Stimulated activated CD8-positive, alpha-beta memory T cell treated with anti-CD3 and anti-CD28 coated beads, Interleukin-7, amount 100 ng/mL, for 4 hours (primary cell): ENCODE measurements at regions not wholly inside any gene's neighbourhood (a gene's known extent, or its start where the extent isn't known, plus 50 kb on each side); places are given as distances from the start of the nearest gene placed in this dataset.

Source experiments
- DNase-seq, 2 donors: peaks; one replicate each; pipeline ENCODE4 v3.0.0-alpha.2; 2020; ENCODE audit warnings: low read depth in 2 of 2

DNA sequence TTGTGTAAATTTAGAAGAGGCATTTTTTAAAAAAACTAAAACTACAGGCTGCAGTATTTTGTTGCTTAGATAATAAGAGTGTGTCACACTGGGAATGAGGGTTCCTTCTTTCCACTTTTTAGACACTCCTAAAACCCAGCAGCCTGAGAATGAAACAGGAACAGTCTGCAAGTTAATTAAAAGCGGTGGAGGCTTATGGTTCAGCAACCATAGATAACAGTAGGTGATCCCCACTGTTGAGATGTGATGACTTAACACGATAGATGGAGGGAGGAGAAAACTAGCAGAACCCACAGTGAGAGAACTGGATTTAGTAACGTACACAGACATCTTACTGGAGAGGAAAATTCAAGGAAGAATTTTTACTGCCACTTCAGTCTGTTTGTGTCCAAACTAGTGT, 767.3 kb downstream of the C4orf33 start:
- no peak for DNase-seq

DNA sequence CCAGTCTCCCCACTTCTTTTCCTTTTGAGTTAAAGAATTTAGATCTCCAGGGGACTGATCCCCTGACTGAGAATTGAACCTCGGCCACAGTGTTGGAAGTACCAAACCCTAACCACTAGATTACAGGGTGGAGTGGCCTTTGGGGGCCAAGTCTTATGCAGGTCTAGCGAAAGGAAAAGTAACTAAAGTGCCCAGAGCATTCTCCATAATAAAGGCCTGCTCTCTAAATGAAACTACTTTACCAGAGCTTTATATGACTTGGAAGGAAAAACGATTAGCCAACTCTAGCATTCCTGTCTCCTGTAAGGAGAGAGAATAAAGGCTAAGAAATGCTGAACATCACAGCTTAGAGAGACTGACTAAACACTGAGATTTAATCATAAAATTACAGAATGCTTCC, 788.0 kb downstream of the C4orf33 start:
- DNase-seq, result no peak

DNA sequence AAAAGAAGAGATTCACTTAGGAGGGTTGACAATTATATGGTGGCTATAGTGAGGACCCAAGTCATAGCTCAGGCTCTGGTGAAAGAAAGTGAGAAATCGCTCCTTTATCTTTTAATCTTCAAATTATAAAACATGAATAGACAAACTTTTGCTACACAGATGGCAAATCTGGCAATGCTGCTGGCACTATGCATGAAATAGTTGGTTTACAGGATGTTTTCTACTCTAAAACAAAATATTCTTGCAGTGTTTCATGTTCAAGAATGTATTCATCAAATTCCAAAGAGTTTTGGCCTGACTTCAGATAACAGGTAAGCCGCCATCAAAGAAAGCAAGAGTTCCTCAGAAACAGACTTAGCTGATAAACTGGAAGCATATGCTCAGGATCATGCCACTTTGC, 801.2 kb downstream of the C4orf33 start:
- no peak for DNase-seq

DNA sequence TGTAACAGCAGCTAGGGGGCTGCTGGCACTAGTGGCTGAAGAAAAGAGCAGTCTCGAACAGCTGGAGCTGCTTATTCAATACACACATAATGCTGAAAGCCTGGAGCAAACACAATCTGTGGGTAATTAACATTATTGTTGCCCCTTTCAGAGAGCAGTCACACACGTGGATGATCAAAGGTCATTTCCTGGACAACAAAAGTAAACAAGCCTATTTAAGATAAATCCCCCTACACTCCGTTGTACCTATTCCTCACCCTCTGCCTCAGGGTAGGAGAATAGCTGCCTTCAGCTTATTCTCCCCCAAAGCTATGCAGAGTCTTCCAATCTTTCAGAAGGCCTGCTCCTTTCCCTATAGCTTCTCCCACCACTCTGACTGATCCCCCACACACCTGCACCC, 803.9 kb downstream of the C4orf33 start:
- no peak for DNase-seq

DNA sequence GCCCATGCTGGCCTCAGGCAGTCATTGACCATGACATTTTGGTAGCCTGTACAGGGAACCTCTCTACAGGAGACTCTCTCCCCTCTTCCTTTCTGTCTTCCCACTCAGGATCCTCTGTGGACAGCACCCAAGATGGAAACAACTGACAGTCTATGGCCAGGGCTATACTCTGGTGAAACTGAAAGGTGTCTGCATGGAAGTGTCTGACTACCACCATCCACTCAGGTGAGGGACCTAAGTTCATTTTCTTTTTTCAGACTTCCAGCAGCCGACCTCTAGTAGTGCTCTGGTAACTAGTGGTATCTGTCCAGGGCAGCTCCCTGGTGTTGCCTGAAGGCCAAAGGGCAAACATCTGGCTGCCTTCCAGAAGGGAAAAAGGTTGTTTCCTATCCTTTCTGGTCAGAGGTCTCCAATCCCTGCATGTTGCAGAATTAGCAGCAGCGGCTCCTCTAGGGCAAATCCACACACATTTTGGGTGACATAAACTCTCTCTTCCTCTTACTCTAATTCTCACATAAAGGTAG, 804.5 kb downstream of the C4orf33 start:
- no peak for DNase-seq

DNA sequence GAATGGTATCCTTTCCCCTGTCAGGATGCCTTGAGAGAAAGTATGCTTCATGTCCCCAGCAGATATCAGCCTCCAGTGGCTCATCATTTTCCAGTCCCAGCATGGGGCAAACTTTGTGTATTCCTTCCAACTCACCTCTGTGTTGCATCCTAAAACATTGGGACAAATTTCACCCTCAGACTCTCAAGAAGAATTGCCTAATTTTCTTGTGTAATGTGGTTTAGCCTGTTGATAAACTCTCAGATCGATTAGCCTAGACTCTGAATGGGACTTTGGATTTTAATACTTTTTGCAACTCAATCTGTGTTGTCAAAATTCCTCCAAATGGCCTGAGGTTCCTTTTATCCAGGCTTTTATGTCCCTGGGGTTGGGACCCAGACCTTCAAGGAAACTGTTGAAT, 805.3 kb downstream of the C4orf33 start:
- no peak for DNase-seq

DNA sequence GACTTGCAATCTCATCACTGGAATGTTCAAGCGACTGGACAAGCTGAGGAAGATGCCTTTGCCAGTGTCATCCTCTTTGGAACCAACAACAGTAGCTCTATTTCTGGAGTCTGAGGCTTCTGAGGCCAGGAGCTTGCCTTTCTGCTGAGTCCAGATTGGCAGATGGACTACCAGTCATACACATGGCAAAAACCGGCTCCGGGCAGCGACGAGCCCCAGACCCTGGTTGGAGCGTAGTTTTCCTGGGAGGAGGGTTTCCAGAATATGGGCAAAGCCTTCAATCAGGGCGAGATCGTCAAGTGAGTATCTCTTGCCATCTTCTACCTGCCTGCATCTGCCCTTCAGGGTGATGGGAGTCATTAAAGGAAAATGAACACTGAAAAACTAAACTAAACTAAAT, 807.9 kb downstream of the C4orf33 start:
- DNase-seq, result no peak

DNA sequence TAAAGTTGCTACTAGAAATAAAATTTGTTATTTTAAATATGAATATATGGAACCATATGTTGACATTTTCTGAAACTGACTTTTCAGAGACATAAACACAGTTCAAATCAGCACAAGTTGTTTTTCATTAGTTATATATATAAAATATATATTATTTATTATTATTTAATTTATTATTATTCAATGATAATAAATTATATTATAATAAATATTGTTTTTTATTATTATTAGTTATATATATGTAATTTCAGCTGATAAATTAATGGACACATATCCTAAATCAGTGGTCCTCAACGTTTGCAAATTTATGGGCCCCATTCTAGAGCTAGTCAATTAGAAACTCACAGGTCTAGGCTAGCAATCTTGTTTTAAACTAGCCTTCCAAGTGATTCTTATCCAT, 809.3 kb downstream of the C4orf33 start:
- DNase-seq, result no peak

DNA sequence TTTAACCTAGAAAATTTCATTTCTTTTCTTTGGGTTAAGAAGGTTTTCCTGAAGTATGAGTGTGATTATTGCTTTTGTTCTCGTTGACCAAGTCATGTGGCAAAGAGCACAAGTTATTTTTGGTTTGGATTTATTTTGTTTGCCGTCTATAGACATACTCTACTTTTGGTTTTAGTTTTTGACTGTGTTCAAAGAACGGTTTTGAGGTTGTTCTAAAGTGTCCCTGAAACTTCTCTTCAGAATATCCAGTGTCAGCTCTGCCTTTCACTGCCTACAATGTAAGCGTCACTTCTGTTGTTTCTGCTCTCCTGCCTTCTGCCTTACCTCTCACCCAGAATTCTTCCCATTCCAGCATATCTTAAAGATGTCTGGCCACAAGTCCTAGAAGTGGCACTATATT, 812.2 kb downstream of the C4orf33 start:
- no peak for DNase-seq

DNA sequence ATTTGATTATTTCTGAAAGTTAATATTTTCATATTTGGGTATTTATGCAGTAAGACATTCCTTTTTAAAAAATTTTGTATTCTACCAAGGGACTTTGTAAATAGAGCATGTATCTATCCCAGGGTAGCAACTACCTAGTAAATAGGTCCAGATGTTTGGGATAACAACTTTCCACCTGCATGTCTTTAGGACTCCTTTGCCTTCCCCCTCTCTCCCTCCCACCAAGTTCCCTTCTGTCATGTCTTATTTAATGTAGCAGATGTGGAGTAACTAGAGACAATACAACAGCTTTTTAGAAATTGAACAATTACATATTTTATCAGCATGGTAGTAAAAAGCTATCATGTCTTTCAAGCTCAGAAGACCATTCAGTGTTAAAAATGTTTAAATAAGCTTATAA, 821.0 kb downstream of the C4orf33 start:
- DNase-seq, result no peak

DNA sequence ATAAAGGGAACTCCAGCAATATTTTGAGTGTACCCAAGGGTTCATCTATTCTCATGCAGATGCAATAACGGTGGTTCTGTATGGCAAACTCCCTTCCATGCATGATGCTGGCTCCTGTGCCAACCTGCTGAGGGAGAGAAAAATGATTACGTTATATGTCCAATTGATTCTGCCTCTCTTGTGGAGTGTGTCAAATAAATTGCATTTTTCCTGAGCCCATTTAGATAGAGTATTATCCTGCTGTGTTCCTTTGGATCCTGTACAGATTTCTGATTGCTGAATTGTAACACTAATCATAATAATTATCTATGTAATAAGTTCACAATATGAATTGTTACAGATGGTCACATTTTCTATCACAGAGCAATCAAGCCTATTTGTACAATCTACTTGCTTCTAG, 821.7 kb downstream of the C4orf33 start:
- DNase-seq, result no peak

DNA sequence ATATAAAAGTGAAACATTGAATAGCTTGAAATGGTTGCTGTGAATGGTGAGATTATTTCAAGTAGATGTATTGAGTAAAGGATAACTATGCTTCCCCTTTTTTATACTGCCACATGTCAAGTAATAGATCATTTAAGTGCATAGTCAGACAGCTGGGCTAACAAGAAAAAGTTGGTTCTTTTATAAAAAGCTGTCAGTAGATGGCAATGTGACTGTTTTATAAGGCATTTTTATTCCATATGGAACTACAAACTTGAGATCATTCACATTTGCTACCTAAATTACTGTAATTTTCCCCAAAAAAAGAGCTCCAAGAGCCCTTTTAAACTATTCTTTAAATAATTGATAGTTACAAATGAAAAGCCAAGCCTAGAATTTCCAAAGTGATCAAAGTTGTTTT, 831.0 kb downstream of the C4orf33 start:
- DNase-seq, result no peak

DNA sequence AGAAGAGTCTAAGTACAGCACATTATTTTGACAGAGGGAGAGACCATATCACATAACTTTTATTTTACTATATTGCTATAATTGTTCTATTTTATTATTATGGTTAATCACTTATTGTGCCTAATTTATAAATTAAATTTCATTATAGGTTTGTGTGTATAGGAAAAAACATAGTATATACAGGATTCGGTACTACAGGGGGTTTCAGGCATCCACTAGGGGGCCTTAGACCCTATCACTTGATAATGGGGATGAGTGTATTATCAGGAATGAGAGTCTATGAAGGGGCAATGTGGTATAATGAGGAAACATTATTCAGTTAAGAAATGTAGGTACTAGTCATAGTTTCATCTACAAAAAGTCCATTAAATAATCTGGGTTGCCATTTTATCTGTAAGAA, 833.1 kb downstream of the C4orf33 start:
- no peak for DNase-seq

DNA sequence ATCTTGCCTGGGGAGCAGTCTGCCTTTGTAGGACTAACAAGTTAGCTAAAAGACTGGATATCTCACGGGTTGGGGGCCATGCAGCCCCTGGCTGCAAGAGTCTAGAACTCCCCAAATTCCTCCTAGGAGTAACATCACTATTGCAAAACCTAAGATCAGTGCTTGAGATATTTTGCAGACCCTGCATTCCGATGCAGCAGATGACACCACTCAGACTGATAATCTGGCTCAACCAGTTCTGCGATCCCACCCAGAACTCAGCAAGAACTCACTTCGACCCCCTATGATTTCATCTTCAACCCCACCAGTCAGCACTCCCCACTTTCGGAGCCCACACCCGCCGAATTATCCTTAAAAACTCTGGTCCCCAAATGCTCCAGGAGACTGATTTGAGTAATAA, 834.0 kb downstream of the C4orf33 start:
- no peak for DNase-seq

DNA sequence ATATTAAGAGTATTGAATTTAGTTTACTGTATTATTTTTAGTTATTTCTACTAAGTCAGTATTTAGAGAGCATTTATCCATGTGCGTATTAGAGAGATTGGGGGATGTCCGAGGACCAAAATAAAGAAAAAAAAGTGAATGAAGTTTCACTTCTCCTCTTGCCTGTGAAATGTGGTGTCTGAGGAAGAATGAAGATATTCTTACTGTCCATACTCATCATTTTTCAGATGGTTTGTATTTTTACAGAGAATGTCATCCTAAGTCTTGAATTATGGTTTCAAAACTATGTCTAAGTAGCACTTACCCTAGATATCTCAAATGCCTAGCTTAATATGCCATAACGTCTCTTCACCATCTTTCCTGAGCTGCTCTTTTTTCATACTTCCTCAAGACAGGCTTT, 854.3 kb downstream of the C4orf33 start:
- DNase-seq, result no peak

DNA sequence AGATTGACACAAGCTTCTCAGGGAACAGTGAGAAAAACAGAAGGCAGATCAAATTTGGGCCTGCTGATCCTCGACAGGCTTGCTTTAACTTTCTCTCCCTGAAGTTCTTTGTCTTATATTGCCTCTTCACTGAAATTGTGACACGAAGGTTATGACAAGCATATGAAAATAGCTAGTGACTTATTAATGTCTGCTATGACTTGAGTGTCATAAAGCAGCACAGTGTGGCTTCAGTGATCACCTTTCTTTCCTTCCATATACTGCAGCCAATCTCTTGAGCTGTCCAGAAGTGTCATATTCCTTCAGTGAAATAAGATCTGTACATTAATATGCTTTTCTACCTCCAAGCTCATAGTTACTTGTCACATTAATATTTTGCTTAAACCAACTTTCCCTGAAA, 870.2 kb downstream of the C4orf33 start:
- no peak for DNase-seq

DNA sequence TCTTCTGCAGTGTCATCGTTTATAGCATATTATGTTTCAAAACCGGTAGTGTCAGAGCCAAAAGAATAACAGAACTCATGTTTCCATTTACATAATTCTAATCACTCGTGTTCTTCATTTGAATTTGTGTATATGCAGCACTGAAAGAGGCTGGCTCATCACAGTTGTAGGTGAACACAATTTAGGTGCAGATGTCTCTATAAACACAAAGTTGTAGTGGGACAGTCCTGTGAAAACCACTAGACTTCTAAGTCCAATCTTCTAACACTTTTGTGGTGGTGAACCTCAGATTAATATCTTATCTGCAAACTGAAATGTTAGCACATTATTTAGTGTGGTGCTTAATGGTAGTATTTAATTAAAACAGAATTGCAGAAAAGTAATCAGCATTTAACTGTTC, 872.4 kb downstream of the C4orf33 start:
- DNase-seq, result no peak

DNA sequence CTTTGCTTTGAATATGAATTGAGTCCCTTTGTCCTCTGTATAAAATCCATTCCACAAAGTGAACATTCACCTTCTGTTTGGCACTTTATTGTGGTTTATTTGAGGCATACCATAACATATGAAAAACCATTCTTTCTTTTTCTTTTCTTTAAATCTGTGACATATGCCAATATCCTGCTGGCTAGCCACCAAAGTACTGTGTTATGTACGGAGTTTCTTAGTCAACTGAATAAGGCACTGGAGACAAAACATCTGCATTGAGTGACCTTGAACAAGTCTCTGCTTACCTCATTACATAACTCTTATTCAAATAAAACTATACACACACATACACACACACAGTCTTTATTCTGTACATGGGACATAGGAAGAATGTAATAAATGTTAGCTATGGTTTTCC, 872.8 kb downstream of the C4orf33 start:
- no peak for DNase-seq

DNA sequence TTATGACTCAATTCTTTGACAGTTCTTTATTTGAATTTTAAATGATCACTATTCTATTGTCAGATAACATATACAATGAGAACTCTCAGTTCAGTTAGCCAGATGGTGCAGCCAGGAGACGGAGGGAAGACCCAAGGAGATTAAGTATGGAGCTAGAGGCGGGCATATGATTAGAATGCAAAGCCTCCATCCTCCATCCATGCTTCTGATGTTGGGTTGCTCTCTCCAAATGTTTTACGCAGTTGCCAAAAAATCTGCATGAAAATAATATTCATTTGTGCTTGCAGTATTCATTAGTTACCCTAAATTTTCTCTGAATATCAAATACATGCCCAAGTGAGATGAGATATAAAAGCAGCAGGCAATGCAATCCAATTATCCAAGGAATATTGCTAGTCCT, 874.8 kb downstream of the C4orf33 start:
- DNase-seq, result no peak

DNA sequence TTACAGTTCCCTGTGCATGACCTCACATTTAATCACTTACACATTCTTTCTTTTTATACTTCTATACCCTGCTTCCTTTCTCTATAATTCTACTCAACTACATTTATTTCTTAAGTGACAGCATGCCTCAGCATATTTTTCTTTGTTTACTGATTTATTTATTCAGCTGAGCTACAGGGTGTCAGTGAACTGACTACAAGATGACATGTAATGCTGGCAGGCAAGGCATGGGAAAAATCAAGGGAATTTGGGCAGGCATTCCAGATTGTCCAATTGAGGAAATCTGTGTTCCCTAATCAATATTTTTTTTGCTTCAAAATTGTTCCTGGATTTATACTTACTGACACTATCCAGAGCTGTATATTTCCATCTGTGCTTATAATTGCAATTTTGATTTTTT, 875.5 kb downstream of the C4orf33 start:
- no peak for DNase-seq

DNA sequence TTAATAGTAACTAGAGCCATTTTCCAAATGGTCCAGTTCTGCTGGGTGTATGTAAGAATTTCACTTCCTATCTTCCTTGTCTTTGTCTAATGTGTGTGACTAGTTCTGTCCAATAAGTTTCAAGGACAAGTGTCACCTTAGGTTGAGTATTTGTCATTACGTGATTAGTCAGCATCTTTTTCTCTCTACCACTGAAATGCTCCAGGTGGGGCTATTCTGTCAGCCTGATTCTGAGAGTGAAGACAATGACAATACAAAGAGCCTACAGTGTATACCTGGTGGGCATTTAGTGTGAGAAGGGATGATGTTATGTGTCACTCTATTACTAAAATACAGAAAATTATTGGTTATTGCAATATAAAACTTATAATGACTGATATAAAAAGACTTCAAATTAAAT, 876.3 kb downstream of the C4orf33 start:
- DNase-seq, result no peak

DNA sequence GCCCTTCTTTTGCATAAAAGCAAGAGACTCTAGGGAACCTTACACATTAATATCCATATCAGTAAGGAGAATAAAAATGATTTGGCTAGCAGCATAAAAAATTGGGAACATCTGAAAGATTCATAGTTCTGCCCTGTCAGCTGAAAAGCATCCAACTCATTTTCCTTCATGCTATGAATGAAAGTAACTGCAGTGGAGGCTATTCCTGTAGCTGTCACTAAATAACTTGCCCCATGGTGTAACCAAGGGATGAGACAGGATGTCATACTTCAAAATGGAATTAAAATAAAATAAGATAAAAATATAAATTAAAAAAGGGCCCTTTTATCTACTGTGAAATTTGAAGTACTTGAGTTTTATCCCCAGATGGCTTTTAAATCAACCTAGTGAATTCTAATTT, 878.8 kb downstream of the C4orf33 start:
- no peak for DNase-seq

DNA sequence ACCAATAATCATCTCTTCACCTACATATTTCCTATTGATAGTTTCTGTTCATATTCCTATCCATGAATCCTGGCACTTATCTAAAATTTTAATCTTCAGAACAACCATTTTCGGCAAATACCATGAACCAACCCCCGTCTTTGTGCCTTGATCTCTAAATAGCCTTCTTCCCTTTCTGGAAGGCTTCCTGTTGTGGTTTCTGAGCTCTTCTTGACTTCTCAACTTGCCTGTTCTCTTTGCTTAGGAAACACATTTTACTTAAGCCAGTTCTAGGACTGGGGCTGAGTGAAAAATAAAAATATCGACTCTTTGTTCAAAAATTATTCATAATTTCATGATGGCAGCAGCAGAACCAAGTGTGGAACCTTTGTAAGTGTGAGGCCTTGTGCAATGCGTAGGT, 882.4 kb downstream of the C4orf33 start:
- DNase-seq, result no peak

DNA sequence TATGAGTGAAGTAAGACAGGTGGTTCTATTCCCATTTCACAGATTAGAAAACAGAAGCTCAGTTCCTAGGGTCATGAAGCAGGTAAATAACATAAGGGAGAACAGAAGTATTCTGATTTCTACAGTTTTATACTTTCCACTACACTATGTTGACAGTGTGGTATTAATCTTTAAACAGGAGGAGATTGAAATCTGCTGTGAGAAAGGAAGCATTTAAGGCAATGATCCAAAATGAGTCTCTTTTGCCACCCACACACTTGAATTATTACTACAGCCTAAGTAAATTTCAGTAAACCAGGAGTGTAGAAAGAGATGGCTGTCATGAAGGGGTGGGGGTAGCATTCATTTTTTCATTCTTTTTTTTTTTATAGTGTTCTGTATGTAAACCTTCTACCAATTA, 893.0 kb downstream of the C4orf33 start:
- no peak for DNase-seq

DNA sequence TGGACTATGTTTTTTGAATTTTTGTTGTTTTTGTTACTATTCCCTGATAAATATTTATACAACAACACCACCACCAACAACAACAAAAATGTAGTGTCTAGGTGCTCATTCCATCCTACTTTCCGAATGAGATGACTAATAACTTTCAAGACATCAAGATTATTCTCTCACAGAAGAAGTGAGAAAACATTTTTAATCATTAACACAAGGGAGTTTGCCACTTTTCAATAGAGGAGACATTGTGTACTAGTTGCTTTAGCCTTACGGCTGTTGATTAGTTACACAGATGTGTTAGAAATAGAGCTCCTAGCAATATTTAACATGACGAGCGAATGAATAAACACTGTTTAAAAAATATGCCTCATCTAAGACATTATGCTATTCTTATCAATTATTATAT, 898.8 kb downstream of the C4orf33 start:
- DNase-seq, result no peak
